Dedifferentiated amniotic fluid mesenchymal stem cell (primary cell): ENCODE measurements at regions not wholly inside any gene's neighbourhood (a gene's known extent, or its start where the extent isn't known, plus 50 kb on each side); places are given as distances from the start of the nearest gene placed in this dataset.

Experiments
- DNase-seq: peaks from one replicate; pipeline ENCODE4 v3.0.0-alpha.2; 2016; ENCODE audit errors: extremely low spot score

- DNase-seq = no peak
These were observed 399.7 kb upstream of the RBFOX1 start for GRCh38 chr16:6932871-6933385.

GRCh38 chr16:6929868-6930267, 402.8 kb upstream of the RBFOX1 start:
- DNase-seq = no peak

GRCh38 chr16:6926762-6927161, 405.9 kb upstream of the RBFOX1 start:
- DNase-seq = no peak

DNA sequence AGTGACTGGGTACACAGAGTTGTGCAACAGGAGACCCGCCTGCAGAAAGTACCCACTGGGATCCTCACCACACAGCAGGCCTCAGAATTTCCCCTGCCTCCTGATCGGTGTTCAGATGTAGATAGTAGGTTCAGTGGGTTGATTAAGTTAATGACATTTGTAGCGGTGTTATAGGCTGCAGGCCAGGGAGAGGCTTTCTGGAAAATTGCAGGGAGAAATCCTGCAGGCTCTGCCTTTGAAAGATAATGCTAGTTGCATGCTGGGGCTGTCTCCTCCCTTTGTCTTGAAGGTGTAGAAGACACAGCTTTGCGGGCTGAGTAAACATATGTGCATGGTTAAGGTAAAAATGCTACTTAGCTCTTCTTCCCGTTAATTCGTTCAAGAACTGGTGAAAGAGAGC, 406.3 kb upstream of the RBFOX1 start:
- no peak for DNase-seq

- no peak for DNase-seq
These were observed 414.0 kb upstream of the RBFOX1 start for GRCh38 chr16:6918646-6919045.

GRCh38 chr16:6916946-6917345, 415.7 kb upstream of the RBFOX1 start:
- no peak for DNase-seq

DNA sequence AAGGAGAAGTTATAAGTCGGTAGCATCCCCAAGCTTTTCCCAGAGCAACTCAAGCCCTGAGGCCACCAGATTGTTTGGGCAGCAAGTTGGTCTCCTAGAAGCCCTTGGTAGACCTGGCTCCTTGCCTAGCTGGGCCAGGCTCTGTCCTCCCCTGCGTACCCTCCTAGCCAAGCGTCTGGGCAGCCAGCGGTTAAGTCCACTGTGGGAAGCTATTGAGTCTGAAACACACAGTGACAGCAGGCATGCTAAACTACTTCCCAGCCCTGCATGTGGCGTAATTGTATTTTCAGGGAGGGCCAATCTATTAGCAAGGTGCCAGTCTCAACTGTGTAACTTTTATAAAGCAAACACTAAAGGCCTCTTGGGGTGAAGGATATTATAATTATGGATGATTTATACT, 419.1 kb upstream of the RBFOX1 start:
- no peak for DNase-seq

- no peak for DNase-seq
These were observed 422.3 kb upstream of the RBFOX1 start for GRCh38 chr16:6910301-6910700.

DNA sequence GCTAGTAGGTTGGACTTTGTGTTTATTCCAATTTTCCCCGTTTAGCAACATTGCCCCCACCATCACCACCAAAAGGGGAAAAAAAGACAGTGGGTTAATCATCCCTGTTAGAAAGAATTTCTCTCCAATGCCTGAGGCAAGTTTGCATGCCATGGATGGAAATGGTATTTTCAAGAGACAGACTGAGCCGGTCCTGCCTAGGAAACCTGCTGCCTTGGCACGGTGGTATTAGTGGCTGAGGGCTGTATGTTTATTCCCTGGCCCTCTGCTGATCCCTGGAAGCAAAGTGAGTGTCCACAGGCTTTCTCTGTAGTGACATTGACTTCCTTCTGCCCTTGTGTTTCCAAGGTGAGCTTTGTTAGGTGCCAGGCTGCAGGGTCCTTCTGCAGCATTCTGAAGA, 427.0 kb upstream of the RBFOX1 start:
- no peak for DNase-seq

- no peak for DNase-seq
These were observed 429.0 kb upstream of the RBFOX1 start for GRCh38 chr16:6903671-6904070.

GRCh38 chr16:6898896-6899295, 433.7 kb upstream of the RBFOX1 start:
- DNase-seq = no peak

DNA sequence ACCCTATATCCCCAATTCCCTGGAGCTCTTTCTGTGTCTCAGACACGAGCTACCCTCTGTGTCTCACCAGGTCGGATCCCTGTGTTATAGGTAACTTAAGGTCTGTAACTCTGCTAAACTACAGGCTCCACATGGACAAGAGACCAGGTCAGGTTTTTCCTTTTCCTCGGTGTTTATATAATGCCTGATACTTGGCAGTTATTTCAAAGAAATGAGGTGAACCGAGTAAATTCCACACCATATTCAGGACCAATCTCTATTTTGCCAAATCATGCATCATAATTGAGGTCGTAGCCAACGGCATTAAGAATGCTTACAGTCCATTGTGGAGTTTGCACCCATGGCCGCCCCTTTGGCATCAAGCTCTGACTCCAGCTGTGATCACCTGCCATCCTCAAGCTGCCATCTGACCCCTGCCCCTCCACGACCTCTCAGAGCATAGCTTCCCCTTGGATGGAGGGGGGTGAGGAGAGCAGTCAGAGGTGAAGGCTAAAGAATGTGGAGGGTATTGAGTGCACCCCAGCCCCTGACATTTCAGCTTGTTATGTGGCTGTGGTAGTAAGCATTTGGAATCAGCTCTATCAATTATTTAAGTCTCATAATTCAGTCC, 434.7 kb upstream of the RBFOX1 start:
- DNase-seq = no peak

- DNase-seq = no peak
These were observed 439.7 kb upstream of the RBFOX1 start for GRCh38 chr16:6892966-6893365.

DNA sequence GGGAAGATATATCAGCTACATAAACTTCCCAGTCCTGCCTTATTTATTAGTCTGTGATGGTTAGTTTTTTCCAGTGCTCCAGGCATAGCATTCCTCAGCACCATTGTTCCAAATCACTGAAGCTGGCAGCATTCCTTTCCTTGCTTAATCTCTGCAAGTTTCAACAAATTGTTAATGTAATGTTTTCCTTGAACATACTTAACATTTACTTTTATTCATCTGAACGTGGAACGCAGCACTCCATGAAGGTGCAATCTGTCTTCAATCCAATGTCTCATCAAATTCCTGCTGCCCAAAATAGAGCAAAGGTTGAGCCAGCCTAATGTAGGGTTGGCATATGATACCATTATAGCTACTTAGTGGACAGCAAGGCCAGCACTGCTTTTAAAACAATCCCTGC, 441.1 kb upstream of the RBFOX1 start:
- DNase-seq = no peak

DNA sequence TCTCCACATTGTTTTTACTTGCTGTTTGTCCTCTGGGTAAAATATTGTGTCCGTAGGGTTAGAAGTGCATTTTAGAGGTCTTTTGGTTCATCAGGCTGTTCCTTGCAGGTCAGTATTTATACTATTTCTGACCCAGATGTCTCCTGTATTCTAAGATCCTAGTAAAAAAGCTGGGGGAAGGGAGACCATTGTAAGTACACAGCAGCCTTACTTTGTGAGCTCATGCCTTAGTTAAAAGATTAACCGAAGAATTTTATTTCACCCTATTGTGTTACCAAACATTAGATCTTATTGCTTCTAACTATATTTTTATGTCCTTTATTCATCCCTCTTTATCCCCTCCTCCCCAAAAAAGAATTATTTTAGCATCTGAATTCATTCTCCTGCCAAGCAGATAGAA, 444.1 kb upstream of the RBFOX1 start:
- no peak for DNase-seq

DNA sequence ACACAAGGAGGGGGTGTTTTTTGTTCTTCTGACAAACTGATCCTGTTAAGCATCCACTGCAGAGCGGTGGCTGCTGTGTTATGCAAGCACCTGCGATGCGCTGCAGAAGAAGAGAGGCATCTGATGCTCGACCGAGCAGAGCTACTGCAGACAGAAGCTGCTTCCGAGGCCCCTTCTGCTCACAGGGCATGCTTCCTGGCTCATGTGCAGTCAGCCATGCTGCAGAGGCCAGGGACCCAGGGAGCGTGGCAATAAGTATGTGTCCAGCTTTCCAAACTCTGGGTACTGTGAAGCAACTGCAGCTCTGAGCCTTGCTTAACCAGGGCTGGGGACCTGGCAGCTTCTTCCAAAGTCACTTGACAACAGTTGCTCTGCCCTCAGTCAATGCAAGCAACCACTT, 448.6 kb upstream of the RBFOX1 start:
- no peak for DNase-seq

GRCh38 chr16:6880263-6880662, 452.4 kb upstream of the RBFOX1 start:
- DNase-seq = no peak

GRCh38 chr16:6864671-6865070, 468.0 kb upstream of the RBFOX1 start:
- no peak for DNase-seq

- DNase-seq = no peak
These were observed 468.4 kb upstream of the RBFOX1 start for GRCh38 chr16:6864244-6864643.

DNA sequence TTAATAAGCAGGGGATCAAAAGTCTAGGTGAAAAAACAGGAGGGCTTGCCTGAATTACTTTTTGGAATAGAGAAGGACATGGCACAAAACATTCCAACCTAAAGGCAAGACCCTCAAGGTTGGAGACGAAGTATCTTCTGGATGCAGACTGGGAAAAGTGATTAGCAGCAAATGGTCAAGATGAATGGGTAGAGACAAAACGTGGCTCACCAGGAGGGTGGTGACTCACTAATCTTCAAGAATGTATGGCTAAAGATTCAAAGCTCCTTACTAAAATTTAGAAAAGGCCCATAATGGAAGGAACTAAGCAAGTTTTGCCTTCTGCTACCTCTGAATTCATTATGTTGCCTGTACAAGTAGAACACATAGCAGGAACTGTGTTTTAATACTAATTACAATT, 469.5 kb upstream of the RBFOX1 start:
- DNase-seq = no peak

DNA sequence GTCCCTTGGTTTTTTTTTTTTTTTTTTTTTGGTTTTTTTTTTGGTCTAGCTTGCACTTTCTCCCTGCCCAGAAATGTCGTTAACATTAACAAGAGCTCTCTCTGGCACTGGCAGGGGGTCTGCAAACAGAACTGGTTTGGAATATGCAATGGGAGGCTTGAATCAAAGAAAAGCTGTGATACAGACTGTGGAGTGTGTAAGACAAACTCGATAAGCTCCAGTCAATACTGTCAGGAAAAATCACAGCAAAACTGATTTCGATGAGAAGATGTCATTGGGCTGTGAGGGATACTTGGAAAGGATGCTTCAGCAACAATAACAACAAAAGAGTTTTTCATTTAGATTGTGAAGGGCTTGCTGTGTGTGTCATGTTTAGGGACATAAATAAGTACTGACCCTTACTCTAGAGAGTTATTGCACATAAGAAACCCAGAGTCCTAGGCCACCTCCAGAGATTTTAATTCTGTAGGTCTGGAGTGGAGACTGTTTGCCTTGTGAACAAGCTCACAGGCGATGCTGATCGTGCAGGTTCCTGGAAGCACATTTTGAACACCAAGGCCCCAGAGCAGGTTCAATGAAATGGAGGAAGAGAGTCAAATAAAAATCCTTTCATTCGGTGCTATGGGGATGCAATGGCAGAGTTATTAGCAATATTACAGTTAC, 470.7 kb upstream of the RBFOX1 start:
- DNase-seq = no peak

GRCh38 chr16:6861135-6861814, 471.4 kb upstream of the RBFOX1 start:
- no peak for DNase-seq

DNA sequence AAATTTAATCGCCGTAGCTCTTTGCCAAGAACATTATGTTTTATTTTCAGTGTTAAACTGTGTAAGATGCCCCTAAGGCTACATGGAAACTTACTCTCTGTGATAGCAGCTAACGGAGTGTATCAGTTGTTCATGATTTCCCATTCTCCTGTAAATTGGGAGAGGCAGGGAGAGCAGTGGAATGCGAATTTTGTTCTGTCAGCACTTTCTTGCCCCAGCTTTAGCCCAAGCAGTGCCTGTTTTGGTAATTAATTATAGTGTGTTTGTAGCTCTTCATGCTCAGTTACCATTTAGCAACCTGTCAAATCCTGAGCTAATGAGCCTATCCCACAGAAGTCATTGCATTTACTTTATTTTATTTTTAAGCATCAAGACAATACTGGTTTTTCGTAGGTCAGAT, 475.1 kb upstream of the RBFOX1 start:
- DNase-seq = no peak
